ENCODE measurements at regions not wholly inside any gene's neighbourhood (a gene's known extent, or its start where the extent isn't known, plus 50 kb on each side); places are given as distances from the start of the nearest gene placed in this dataset.

DNA sequence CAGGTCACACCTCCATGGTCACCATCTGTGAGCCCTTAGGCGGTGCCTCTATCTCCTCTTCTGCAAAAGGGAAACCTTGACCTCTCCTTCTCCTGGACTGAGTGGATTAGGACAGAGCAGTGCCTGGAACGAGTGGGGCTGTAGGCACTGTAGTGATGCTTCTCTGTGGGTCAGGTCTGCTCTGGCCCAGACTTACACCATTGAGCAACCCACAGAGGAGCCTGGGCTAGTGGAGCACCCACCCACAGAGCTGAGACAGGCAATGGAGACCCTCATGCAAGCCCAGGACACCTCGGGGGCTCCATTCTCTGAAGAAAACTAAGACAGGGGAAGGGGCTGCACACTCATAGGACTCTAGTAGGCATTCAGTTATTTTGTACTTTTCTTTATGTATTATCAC lies 400.6 kb downstream of the GADD45G start (continued):
- TF ChIP-seq, protein P1, sequence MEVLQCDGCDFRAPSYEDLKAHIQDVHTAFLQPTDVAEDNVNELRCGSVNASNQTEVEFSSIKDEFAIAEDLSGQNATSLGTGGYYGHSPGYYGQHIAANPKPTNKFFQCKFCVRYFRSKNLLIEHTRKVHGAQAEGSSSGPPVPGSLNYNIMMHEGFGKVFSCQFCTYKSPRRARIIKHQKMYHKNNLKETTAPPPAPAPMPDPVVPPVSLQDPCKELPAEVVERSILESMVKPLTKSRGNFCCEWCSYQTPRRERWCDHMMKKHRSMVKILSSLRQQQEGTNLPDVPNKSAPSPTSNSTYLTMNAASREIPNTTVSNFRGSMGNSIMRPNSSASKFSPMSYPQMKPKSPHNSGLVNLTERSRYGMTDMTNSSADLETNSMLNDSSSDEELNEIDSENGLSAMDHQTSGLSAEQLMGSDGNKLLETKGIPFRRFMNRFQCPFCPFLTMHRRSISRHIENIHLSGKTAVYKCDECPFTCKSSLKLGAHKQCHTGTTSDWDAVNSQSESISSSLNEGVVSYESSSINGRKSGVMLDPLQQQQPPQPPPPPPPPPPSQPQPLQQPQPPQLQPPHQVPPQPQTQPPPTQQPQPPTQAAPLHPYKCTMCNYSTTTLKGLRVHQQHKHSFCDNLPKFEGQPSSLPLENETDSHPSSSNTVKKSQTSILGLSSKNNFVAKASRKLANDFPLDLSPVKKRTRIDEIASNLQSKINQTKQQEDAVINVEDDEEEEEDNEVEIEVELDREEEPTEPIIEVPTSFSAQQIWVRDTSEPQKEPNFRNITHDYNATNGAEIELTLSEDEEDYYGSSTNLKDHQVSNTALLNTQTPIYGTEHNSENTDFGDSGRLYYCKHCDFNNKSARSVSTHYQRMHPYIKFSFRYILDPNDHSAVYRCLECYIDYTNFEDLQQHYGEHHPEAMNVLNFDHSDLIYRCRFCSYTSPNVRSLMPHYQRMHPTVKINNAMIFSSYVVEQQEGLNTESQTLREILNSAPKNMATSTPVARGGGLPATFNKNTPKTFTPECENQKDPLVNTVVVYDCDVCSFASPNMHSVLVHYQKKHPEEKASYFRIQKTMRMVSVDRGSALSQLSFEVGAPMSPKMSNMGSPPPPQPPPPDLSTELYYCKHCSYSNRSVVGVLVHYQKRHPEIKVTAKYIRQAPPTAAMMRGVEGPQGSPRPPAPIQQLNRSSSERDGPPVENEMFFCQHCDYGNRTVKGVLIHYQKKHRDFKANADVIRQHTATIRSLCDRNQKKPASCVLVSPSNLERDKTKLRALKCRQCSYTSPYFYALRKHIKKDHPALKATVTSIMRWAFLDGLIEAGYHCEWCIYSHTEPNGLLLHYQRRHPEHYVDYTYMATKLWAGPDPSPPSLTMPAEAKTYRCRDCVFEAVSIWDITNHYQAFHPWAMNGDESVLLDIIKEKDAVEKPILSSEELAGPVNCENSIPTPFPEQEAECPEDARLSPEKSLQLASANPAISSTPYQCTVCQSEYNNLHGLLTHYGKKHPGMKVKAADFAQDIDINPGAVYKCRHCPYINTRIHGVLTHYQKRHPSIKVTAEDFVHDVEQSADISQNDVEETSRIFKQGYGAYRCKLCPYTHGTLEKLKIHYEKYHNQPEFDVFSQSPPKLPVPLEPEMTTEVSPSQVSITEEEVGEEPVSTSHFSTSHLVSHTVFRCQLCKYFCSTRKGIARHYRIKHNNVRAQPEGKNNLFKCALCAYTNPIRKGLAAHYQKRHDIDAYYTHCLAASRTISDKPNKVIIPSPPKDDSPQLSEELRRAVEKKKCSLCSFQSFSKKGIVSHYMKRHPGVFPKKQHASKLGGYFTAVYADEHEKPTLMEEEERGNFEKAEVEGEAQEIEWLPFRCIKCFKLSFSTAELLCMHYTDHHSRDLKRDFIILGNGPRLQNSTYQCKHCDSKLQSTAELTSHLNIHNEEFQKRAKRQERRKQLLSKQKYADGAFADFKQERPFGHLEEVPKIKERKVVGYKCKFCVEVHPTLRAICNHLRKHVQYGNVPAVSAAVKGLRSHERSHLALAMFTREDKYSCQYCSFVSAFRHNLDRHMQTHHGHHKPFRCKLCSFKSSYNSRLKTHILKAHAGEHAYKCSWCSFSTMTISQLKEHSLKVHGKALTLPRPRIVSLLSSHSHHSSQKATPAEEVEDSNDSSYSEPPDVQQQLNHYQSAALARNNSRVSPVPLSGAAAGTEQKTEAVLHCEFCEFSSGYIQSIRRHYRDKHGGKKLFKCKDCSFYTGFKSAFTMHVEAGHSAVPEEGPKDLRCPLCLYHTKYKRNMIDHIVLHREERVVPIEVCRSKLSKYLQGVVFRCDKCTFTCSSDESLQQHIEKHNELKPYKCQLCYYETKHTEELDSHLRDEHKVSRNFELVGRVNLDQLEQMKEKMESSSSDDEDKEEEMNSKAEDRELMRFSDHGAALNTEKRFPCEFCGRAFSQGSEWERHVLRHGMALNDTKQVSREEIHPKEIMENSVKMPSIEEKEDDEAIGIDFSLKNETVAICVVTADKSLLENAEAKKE (CRISPR knock-in tag; IDR thresholded peaks at IDR 0.05) = no peak
- TF ChIP-seq, protein P2, sequence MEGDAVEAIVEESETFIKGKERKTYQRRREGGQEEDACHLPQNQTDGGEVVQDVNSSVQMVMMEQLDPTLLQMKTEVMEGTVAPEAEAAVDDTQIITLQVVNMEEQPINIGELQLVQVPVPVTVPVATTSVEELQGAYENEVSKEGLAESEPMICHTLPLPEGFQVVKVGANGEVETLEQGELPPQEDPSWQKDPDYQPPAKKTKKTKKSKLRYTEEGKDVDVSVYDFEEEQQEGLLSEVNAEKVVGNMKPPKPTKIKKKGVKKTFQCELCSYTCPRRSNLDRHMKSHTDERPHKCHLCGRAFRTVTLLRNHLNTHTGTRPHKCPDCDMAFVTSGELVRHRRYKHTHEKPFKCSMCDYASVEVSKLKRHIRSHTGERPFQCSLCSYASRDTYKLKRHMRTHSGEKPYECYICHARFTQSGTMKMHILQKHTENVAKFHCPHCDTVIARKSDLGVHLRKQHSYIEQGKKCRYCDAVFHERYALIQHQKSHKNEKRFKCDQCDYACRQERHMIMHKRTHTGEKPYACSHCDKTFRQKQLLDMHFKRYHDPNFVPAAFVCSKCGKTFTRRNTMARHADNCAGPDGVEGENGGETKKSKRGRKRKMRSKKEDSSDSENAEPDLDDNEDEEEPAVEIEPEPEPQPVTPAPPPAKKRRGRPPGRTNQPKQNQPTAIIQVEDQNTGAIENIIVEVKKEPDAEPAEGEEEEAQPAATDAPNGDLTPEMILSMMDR (conservative IDR thresholded peaks at IDR 0.05; ENCODE audit: low read depth in 2 of 2) = no peak
- TF ChIP-seq JUNB (IDR thresholded peaks at IDR 0.05; ENCODE audit: unreplicated experiment) = no peak
- no peak for TF ChIP-seq EZH2 (IDR thresholded peaks at IDR 0.05; ENCODE audit: low read depth, unreplicated experiment)
- TF ChIP-seq EZH2phosphoT487 (IDR thresholded peaks at IDR 0.05; ENCODE audit: unreplicated experiment) = no peak

DNA sequence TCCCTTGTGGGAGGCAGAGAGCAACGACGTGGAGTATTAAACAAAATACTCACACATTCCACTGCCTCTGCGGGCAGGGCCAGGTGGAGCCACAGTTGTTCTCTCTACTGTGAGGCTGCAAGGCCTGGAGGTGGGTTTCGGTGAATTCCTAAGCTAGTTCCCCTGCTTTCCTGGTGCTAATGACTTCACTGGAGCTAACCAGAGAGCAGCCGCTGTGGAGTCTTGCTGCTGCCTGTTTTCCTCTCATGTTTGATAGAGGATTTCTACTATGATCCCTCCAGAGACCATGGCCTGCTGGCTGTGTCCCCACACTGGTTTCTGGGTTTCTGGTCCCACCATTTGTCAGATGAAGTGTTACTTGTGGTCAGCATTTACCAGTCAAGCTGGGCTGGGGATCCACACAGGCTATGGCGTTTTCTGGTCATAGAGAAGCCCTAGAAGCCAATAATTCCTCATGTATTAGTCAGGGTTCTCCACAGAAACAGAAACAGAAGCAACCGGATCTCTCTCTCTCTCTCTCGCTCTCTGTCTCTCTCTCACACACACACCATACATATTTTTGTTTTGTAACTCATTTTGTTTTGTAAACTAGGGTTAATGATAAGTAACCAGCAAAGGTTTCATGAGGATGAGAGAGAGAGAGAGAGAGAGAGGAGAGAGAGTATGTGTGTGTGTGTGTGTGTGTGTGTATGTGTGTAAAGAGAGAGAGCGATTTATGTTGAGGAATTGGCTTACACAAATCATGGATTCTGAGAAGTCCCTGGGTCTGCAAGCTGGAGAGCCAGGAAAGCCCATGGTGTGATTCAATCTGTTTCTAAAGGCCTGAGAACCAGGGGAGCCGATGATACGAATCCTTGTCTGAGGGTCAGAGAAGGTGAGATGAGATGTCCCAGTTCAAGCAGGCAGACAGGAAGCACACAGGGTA lies 403.0 kb downstream of the GADD45G start:
- Histone ChIP-seq H2AFZ (peak overlapping the region; percentile 72; the same call in 1 of the 2 replicates), H4K20me1 (replicated peaks; ENCODE audit: insufficient read depth) (no peaks in the 10 kb centered on the region), H3K36me3 (ENCODE audit: insufficient read depth) (no peaks in the 10 kb centered on the region), H3K4me3 (no peak overlapping the region), H3K27me3 (ENCODE audit: insufficient read depth) (no peaks in the 10 kb centered on the region), H3K79me2 (replicated peaks; ENCODE audit: insufficient read depth) (no peaks in the 10 kb centered on the region), H3K9me2 (ENCODE audit: insufficient read depth) (no peaks in the 10 kb centered on the region), H3K4me2 (no peak overlapping the region), H3K27ac (ENCODE audit: low read depth) (no peak overlapping the region), H3K4me1 (ENCODE audit: insufficient read depth) (no peaks in the 10 kb centered on the region; the same call in 1 of the 2 replicates), H3F3A (replicated peaks; ENCODE audit: low read depth) (no peaks in the 10 kb centered on the region)
- Mint-ChIP-seq H3K27me3 (ENCODE audit: insufficient read depth, low read depth, poor library complexity) (no peaks in the 10 kb centered on the region), H3K36me3 (ENCODE audit: low read depth) (no peaks in the 10 kb centered on the region), H3K4me1 (peaks cover 18% of the 10 kb centered on the region), H3K27ac (no peak overlapping the region), H3K9me3 (no peaks in the 10 kb centered on the region; the same call in 2 of the 3 replicates), H3K4me3 (no peak overlapping the region)
- DNase-seq (ENCODE audit: low spot score) = peak; percentile 21
- ATAC-seq = peak; percentile 72
- no peak for TF ChIP-seq NANOG (IDR thresholded peaks at IDR 0.05; ENCODE audit: borderline replicate concordance)
- TF ChIP-seq, protein P1 (CRISPR knock-in tag; IDR thresholded peaks at IDR 0.05) = no peak

Data from GM23338 (cell line).